GM21528 (cell line): ENCODE measurements at regions not wholly inside any gene's neighbourhood (a gene's known extent, or its start where the extent isn't known, plus 50 kb on each side); places are given as distances from the start of the nearest gene placed in this dataset.
"Not testable (repeated sequence)": the region's sequence is repeated elsewhere in the genome, so short reads cannot be mapped to it uniquely, and the experiment has no call there.

Experiments
- ATAC-seq: cut with Tn5 transposase; IDR thresholded peaks from one replicate; pipeline ENCODE4 v1.9.1; 2021; ENCODE audit warnings: mild to moderate bottlenecking, moderate library complexity; ENCODE audit not compliant: unreplicated experiment, low FRiP score

- no peak for ATAC-seq
These were observed 1149.3 kb downstream of the NSUN3 start for GRCh38 chr3:95212117-95212516.

- no peak for ATAC-seq
These were observed 1152.6 kb downstream of the NSUN3 start for GRCh38 chr3:95215437-95215957.

- ATAC-seq = no peak
These were observed 1154.8 kb downstream of the NSUN3 start for GRCh38 chr3:95217661-95218060.

GRCh38 chr3:95218484-95218883 is 1155.6 kb downstream of the NSUN3 start:
- no peak for ATAC-seq

GRCh38 chr3:95226437-95226836 is 1163.6 kb downstream of the NSUN3 start:
- ATAC-seq = no peak

- no peak for ATAC-seq
These were observed 1164.2 kb downstream of the NSUN3 start for GRCh38 chr3:95227092-95227491.

GRCh38 chr3:95228416-95228815 is 1165.6 kb downstream of the NSUN3 start:
- no peak for ATAC-seq

GRCh38 chr3:95235916-95236315 is 1173.1 kb downstream of the NSUN3 start:
- no peak for ATAC-seq

- no peak for ATAC-seq
These were observed 1174.9 kb downstream of the NSUN3 start for GRCh38 chr3:95237783-95238182.

GRCh38 chr3:95240395-95240794 is 1177.5 kb downstream of the NSUN3 start:
- no peak for ATAC-seq

GRCh38 chr3:95241256-95241655 is 1178.4 kb downstream of the NSUN3 start:
- ATAC-seq = not testable (repeated sequence)

GRCh38 chr3:95246413-95246812 is 1183.6 kb downstream of the NSUN3 start:
- no peak for ATAC-seq

GRCh38 chr3:95254061-95254460 is 1191.2 kb downstream of the NSUN3 start:
- no peak for ATAC-seq

- no peak for ATAC-seq
These were observed 1191.9 kb downstream of the NSUN3 start for GRCh38 chr3:95254758-95255157.

- no peak for ATAC-seq
These were observed 1202.3 kb downstream of the NSUN3 start for GRCh38 chr3:95265129-95265528.

- ATAC-seq = no peak
These were observed 1208.5 kb downstream of the NSUN3 start for GRCh38 chr3:95271395-95271794.

GRCh38 chr3:95272166-95272565 is 1209.3 kb downstream of the NSUN3 start:
- ATAC-seq = no peak

GRCh38 chr3:95272781-95273180 is 1209.9 kb downstream of the NSUN3 start:
- no peak for ATAC-seq

- ATAC-seq = no peak
These were observed 1214.8 kb downstream of the NSUN3 start for GRCh38 chr3:95277613-95278012.

GRCh38 chr3:95280711-95281352 is 1218.0 kb downstream of the NSUN3 start:
- no peak for ATAC-seq

GRCh38 chr3:95289295-95289694 is 1226.4 kb downstream of the NSUN3 start:
- ATAC-seq = no peak

GRCh38 chr3:95297581-95297980 is 1234.7 kb downstream of the NSUN3 start:
- ATAC-seq = no peak

- ATAC-seq = no peak
These were observed 1239.2 kb downstream of the NSUN3 start for GRCh38 chr3:95302044-95302443.
